Naive thymus-derived CD4-positive, alpha-beta T cell (primary cell): ENCODE measurements at regions not wholly inside any gene's neighbourhood (a gene's known extent, or its start where the extent isn't known, plus 50 kb on each side); places are given as distances from the start of the nearest gene placed in this dataset.

Experiments
- ATAC-seq: fragments of 150-1000 bp; cut with Tn5 transposase; 2 replicates; pipeline ENCODE4 v1.10.0; 2021; ENCODE audit warnings: mild to moderate bottlenecking, moderate library complexity
- CTCF ChIA-PET: fragments of 350-600 bp; sonication (Branson Sonifier 250); formaldehyde crosslinking; loops from one replicate; lab custom pipeline; 2021; ENCODE audit warnings: antibody characterized with exemption; lab: Charles Lee
- POLR2A ChIA-PET: fragments of 350-600 bp; sonication (Branson Sonifier 250); formaldehyde crosslinking; loops from one replicate; lab custom pipeline; 2021; ENCODE audit warnings: antibody characterized with exemption, inconsistent platforms; lab: Charles Lee
- DNase-seq, 9 donors: peaks; one replicate each; pipeline versions ENCODE4 v3.0.0 to v3.0.0-alpha.2; 2020 to 2022; ENCODE audit warnings: mixed read lengths in 1 of 9
- H3K27ac ChIP-seq: one replicate; pipeline ENCODE4 v1.7.0; 2013; ENCODE audit warnings: mild to moderate bottlenecking, low read depth, low read length, moderate library complexity
- H3K27me3 ChIP-seq, 2 donors: one replicate each; pipeline ENCODE4 v1.7.0; 2013; ENCODE audit warnings: low read length in 2 of 2, mild to moderate bottlenecking in 2 of 2, moderate library complexity in 2 of 2; ENCODE audit not compliant: control insufficient read depth in 2 of 2, insufficient read depth in 2 of 2
- H3K36me3 ChIP-seq, 3 experiments: 1 replicate in 2 of 3; 2 replicates in 1 of 3; pipeline ENCODE4 v1.7.0; 2013; ENCODE audit warnings: low read length in 3 of 3, mild to moderate bottlenecking in 3 of 3, moderate library complexity in 1 of 3; ENCODE audit not compliant: insufficient read depth in 3 of 3, control insufficient read depth in 2 of 3
- H3K4me1 ChIP-seq, 2 donors: one replicate each; pipeline ENCODE4 v1.7.0; 2013; ENCODE audit warnings: low read length in 2 of 2, mild to moderate bottlenecking in 2 of 2, moderate library complexity in 1 of 2; ENCODE audit not compliant: control insufficient read depth in 2 of 2, insufficient read depth in 2 of 2
- H3K4me3 ChIP-seq: 2 replicates; pipeline ENCODE4 v1.7.0; 2013; ENCODE audit warnings: mild to moderate bottlenecking, low read length
- H3K9me3 ChIP-seq, 3 experiments: 1 replicate in 2 of 3; 2 replicates in 1 of 3; pipeline ENCODE4 v1.7.0; 2013; ENCODE audit warnings: low read length in 3 of 3; ENCODE audit not compliant: control insufficient read depth in 2 of 3
- H3K27ac Mint-ChIP-seq, 9 donors: one replicate each; pipeline ENCODE4 v1.8.0; 2020 to 2022; ENCODE audit warnings: mixed read lengths in 9 of 9, mild to moderate bottlenecking in 8 of 9, moderate library complexity in 5 of 9, inconsistent platforms in 2 of 9
- H3K27me3 Mint-ChIP-seq, 5 donors: one replicate each; pipeline ENCODE4 v1.8.0; 2021 to 2022; ENCODE audit warnings: mixed read lengths in 5 of 5, mild to moderate bottlenecking in 1 of 5
- H3K36me3 Mint-ChIP-seq, 5 donors: one replicate each; pipeline ENCODE4 v1.8.0; 2020 to 2022; ENCODE audit warnings: mixed read lengths in 5 of 5, mild to moderate bottlenecking in 3 of 5, inconsistent platforms in 1 of 5
- H3K4me1 Mint-ChIP-seq, 7 donors: one replicate each; pipeline ENCODE4 v1.8.0; 2020 to 2022; ENCODE audit warnings: mixed read lengths in 7 of 7, mild to moderate bottlenecking in 3 of 7, inconsistent platforms in 1 of 7
- H3K4me3 Mint-ChIP-seq, 10 donors: one replicate each; pipeline ENCODE4 v1.8.0; 2020 to 2022; ENCODE audit warnings: mild to moderate bottlenecking in 10 of 10, mixed read lengths in 10 of 10, moderate library complexity in 6 of 10, inconsistent platforms in 2 of 10
- H3K9me3 Mint-ChIP-seq, 11 donors: one replicate each; pipeline ENCODE4 v1.8.0; 2020 to 2022; ENCODE audit warnings: mixed read lengths in 11 of 11, mild to moderate bottlenecking in 4 of 11, inconsistent platforms in 1 of 11, moderate library complexity in 1 of 11
- intact Hi-C, 2 donors: fragments of 100-400 bp; cut with micrococcal nuclease; formaldehyde crosslinking; loops; one replicate each; pipeline ENCODE4 v1.15.1; 2023

GRCh38 chr6:4608361-4609115 is 167.7 kb upstream of the CDYL start:
- H3K4me1 ChIP-seq: peaks cover 0 to 20% of the 10 kb centered on the region in 2 donors
- H3K4me1 Mint-ChIP-seq: peaks cover 0 to 31% (median 5%) of the 10 kb centered on the region in 7 donors
- no peaks in the 10 kb centered on the region for H3K36me3 ChIP-seq
- H3K9me3 Mint-ChIP-seq: no peaks in the 10 kb centered on the region
- ATAC-seq: no peak
- no peaks in the 10 kb centered on the region for H3K9me3 ChIP-seq
- CTCF ChIA-PET: no interaction called here
- no peak for DNase-seq
- POLR2A ChIA-PET: no interaction called here
- no peak overlapping the region for H3K27ac Mint-ChIP-seq
- H3K4me3 ChIP-seq: no peak overlapping the region
- H3K4me3 Mint-ChIP-seq: no peak overlapping the region
- H3K27ac ChIP-seq: no peak overlapping the region
- peaks cover 0 to 17% (median 5%) of the 10 kb centered on the region in 5 donors for H3K27me3 Mint-ChIP-seq
- no peaks in the 10 kb centered on the region for H3K27me3 ChIP-seq
- no peaks in the 10 kb centered on the region for H3K36me3 Mint-ChIP-seq
- intact Hi-C loops: no loop called here

DNA sequence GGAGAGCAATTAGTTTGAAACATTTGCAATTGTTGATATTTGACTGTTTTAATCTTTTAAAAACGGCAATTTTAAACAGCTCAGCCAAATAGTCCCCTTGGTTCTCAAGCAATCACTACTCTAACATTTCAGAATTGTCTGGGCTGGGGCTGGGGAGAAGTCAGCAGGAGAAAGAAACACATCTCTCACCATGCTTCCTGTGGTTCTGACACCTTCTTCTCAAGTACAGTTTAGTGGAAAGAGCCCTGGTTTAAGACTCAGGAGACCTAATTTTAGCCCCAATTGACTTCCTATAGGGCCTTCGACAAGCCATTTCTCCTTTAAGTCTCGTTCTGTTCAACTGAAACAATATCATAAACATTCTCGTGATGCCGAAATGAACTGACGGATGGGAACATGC is 168.4 kb upstream of the CDYL start:
- no peak for DNase-seq
- POLR2A ChIA-PET: no interaction called here
- H3K27ac Mint-ChIP-seq: no peak overlapping the region

GRCh38 chr6:4606821-4607704 is 169.1 kb upstream of the CDYL start:
- intact Hi-C loops: no loop called here
- Mint-ChIP-seq H3K27me3 (peaks cover 0 to 20% (median 4%) of the 10 kb centered on the region in 5 donors), H3K4me3 (peak overlapping the region in 1 of 10 donors; percentile 40), H3K27ac (peak overlapping the region in 1 of 9 donors; percentile 1), H3K36me3 (no peaks in the 10 kb centered on the region), H3K4me1 (peaks cover 0 to 31% (median 5%) of the 10 kb centered on the region in 7 donors), H3K9me3 (no peaks in the 10 kb centered on the region)
- ChIA-PET POLR2A (no interaction called here), CTCF (no interaction called here)
- no peak overlapping the region for H3K27ac ChIP-seq
- H3K9me3 ChIP-seq: no peaks in the 10 kb centered on the region
- peaks cover 0 to 20% of the 10 kb centered on the region in 2 donors for H3K4me1 ChIP-seq
- ATAC-seq (no peak), DNase-seq (no peak)
- H3K4me3 ChIP-seq: no peak overlapping the region
- H3K27me3 ChIP-seq: no peaks in the 10 kb centered on the region
- no peaks in the 10 kb centered on the region for H3K36me3 ChIP-seq

More for the DNA sequence above, 168.4 kb upstream of the CDYL start:
- Histone ChIP-seq H3K9me3 (no peaks in the 10 kb centered on the region), H3K27me3 (no peaks in the 10 kb centered on the region), H3K4me3 (no peak overlapping the region), H3K36me3 (no peaks in the 10 kb centered on the region), H3K27ac (no peak overlapping the region), H3K4me1 (peaks cover 0 to 20% of the 10 kb centered on the region in 2 donors)
- Mint-ChIP-seq H3K36me3 (no peaks in the 10 kb centered on the region), H3K9me3 (no peaks in the 10 kb centered on the region), H3K4me3 (peak overlapping the region in 1 of 10 donors; percentile 40), H3K4me1 (peaks cover 0 to 31% (median 5%) of the 10 kb centered on the region in 7 donors), H3K27me3 (peaks cover 0 to 16% (median 5%) of the 10 kb centered on the region in 5 donors)
- peak; percentile 71 for ATAC-seq
- intact Hi-C loops: no loop called here
- CTCF ChIA-PET: no interaction called here

DNA sequence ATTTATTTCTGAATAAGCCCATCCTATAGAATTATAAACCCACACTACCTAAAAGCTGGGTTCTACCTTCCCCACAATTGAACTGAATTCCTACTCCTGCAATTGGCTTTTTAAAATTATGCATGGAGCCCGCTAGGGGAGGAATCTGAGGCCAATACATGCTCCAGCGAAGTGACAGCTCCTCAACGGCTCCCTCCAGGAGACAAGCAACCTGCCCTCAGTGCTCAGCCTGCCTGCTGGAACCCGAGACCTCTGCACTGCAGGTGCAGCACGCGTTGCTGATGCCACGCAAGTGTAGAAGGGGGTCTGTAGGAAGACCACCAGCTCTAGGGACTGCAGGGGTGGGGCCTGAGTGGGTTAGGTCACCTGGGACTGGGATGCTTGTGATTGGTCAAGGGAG is 170.2 kb upstream of the CDYL start:
- Mint-ChIP-seq H3K36me3 (peaks cover 0 to 3% (median 0%) of the 10 kb centered on the region in 5 donors), H3K27me3 (peaks cover 0 to 26% (median 6%) of the 10 kb centered on the region in 5 donors), H3K9me3 (no peaks in the 10 kb centered on the region), H3K27ac (no peak overlapping the region), H3K4me3 (no peak overlapping the region), H3K4me1 (peaks cover 0 to 27% (median 4%) of the 10 kb centered on the region in 7 donors)
- intact Hi-C loops: no loop called here
- ChIA-PET CTCF (no interaction called here), POLR2A (no interaction called here)
- Histone ChIP-seq H3K27ac (no peak overlapping the region), H3K27me3 (no peaks in the 10 kb centered on the region), H3K9me3 (no peaks in the 10 kb centered on the region), H3K4me3 (no peak overlapping the region), H3K36me3 (no peaks in the 10 kb centered on the region), H3K4me1 (peaks cover 0 to 20% of the 10 kb centered on the region in 2 donors)
- ATAC-seq: no peak
- no peak for DNase-seq

DNA sequence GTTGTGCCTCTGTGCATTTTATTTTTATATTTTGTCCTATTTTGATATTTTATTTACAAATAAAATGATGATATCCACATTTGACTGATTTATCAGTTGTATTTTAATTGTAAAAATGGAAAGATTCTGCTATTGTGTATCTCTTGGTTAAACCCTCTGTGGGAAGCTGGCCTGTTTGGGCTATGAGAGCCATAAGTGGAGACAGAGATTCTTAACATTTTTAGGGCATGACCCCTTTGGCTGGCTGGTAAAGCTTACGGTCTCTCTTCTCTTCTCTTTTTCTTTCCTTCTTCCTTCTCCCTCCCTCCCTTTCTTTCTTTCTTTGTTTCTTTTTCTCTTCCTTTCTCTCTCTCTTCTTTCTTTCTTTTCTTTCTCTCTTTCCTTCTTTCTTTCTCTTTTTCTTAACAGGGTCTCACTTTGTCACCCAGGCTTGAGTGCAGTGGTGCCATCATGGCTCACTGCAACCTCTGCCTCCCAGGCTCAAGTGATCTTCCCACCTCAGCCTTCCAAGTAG is 172.3 kb upstream of the CDYL start:
- intact Hi-C loops: no loop called here
- Histone ChIP-seq H3K27ac (no peak overlapping the region), H3K4me3 (no peak overlapping the region), H3K27me3 (no peaks in the 10 kb centered on the region), H3K9me3 (no peaks in the 10 kb centered on the region), H3K36me3 (no peaks in the 10 kb centered on the region), H3K4me1 (peaks cover 0 to 14% of the 10 kb centered on the region in 2 donors)
- H3K27ac Mint-ChIP-seq: no peak overlapping the region
- peaks cover 0 to 8% (median 0%) of the 10 kb centered on the region in 7 donors for H3K4me1 Mint-ChIP-seq
- H3K27me3 Mint-ChIP-seq: peaks cover 0 to 29% (median 14%) of the 10 kb centered on the region in 5 donors
- DNase-seq (no peak), ATAC-seq (no peak)
- ChIA-PET CTCF (no interaction called here), POLR2A (no interaction called here)
- peaks cover 0 to 3% (median 0%) of the 10 kb centered on the region in 5 donors for H3K36me3 Mint-ChIP-seq
- H3K4me3 Mint-ChIP-seq: no peak overlapping the region
- H3K9me3 Mint-ChIP-seq: peaks cover 0 to 5% (median 0%) of the 10 kb centered on the region in 11 donors

DNA sequence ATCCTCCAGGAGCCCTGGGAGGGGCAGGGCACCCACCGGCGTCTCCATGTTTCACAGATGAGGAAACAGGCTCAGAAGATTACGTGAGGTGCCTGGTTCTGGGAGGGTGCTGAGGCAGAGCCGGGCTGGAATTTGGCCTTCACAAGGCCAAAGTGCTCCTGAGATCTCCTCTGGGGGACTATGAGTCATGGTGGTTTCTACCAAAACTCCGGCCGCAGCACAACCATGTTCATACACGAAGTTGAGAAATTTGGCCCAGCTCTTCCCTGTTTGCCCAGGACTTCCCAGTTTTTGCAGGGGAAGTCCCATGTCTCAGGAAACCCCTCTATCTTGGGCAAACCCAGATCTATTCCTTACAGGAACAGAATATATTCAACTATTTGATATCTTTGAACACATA is 172.9 kb upstream of the CDYL start:
- peaks cover 0 to 8% (median 0%) of the 10 kb centered on the region in 7 donors for H3K4me1 Mint-ChIP-seq
- H3K9me3 Mint-ChIP-seq: peaks cover 0 to 5% (median 0%) of the 10 kb centered on the region in 11 donors
- peak overlapping the region in 1 of 9 donors; percentile 23 for H3K27ac Mint-ChIP-seq
- Histone ChIP-seq H3K27me3 (no peaks in the 10 kb centered on the region), H3K4me1 (peaks cover 0 to 10% of the 10 kb centered on the region in 2 donors), H3K27ac (no peak overlapping the region), H3K36me3 (no peaks in the 10 kb centered on the region), H3K9me3 (no peaks in the 10 kb centered on the region), H3K4me3 (no peak overlapping the region)
- H3K36me3 Mint-ChIP-seq: peaks cover 0 to 3% (median 0%) of the 10 kb centered on the region in 5 donors
- H3K27me3 Mint-ChIP-seq: peaks cover 0 to 29% (median 14%) of the 10 kb centered on the region in 5 donors
- CTCF ChIA-PET: no interaction called here
- DNase-seq: no peak
- ATAC-seq: peak; percentile 49
- intact Hi-C loops: no loop called here
- H3K4me3 Mint-ChIP-seq: no peak overlapping the region
- POLR2A ChIA-PET: no interaction called here
